HG02763 (cell line): ENCODE measurements at regions not wholly inside any gene's neighbourhood (a gene's known extent, or its start where the extent isn't known, plus 50 kb on each side); places are given as distances from the start of the nearest gene placed in this dataset.

Experiments
- ATAC-seq: cut with Tn5 transposase; IDR thresholded peaks from one replicate; pipeline ENCODE4 v1.9.1; 2021; ENCODE audit warnings: mild to moderate bottlenecking, moderate library complexity; ENCODE audit not compliant: unreplicated experiment

- no peak for ATAC-seq
These were observed 55.8 kb upstream of the CDH6 start for GRCh38 chr5:31137676-31138075.

GRCh38 chr5:31135542-31135941 is 57.9 kb upstream of the CDH6 start:
- ATAC-seq: no peak

DNA sequence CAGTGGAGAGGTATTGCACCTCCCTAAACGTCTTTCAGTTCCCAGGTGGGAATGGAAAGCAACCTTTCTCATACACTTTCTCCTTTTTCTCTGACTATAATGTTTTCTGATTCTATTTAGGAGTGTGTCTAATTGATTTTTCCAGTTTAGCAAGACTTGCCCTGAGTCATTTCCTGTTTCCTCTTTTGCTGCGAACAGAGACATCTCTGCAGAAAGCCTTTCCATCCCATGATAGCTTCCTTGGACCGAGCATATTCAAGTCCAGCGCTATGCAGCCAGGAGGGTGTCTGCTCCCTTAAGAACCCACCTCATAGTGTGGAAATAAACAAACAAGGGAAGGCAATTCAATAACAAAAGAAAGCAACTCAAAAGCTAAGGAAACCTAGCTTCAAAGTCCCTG is 60.0 kb upstream of the CDH6 start:
- ATAC-seq: no peak

DNA sequence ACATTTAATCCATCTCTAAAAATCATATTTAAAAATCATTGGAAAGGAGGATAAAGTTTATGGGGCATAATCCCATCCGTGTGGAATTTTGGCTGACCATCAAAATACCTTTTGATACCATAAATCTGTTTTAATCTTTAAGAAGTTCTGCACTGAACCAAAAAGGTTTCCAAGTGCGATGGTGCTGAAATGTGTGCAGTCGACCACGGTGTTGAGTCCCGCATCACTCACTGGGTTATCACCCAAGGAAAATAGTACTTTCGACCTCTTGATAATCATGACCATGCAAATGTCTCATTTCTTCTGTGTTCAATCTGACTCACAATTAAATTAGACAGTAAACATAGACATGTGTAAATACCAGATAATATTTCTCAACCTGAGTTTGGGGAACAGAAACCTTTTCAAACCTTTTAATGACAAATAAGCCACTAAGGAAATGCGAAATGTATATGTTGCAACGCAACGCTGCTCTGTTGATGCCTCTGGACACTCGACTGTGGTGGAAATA is 62.0 kb upstream of the CDH6 start:
- no peak for ATAC-seq

GRCh38 chr5:31130676-31131075 is 62.8 kb upstream of the CDH6 start:
- no peak for ATAC-seq

DNA sequence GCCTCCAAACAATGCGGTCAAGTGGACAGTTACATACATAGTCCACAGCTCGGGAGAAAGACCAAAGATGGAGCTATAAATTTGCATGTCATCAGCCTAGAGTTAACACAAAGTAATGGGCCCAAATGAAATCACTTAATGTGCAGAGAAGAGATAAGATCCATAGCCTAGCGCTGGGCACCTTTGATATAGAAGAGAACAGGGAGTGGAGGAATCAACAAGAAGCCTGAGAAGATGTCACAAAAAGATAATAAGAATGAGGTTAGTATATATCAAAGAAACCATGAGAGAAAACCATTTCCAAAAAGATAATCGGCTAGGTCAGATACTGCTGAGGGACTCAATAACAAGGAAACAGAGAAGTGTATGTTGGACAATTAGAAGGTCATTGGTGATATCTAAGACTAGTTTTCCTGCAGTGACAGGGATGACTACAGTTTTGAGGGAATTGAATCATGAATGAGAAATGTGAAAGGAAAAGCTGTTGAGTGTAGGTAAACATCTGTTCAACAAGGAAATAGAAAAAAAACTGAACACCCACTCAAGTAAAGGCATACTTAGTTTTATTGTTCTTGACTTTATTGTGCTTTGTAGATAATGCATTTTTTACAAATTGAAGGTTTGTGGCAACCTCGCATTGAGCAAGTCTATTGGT is 68.7 kb upstream of the CDH6 start:
- no peak for ATAC-seq

- no peak for ATAC-seq
These were observed 69.5 kb upstream of the CDH6 start for GRCh38 chr5:31124026-31124425.

- ATAC-seq: no peak
These were observed 70.2 kb upstream of the CDH6 start for GRCh38 chr5:31122998-31123951.

DNA sequence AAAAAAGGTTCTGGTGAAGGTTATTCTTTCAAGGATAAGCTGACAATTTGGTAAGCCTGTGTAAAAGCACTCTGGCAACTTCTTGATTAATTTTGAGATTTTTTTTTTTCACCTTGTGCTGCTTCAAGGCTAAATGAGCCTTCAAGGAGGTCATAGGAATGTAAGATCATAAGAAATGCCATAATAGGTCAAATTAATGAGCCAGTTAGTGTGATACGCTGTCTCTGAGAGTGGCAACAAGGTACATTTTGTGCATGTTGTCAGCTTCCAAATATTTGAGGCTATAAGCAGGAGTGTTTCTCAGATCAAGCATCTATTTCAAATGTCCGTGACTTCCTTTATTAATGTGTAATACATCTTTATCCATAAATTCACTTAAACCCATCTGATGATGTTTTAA is 72.3 kb upstream of the CDH6 start:
- no peak for ATAC-seq

GRCh38 chr5:31120642-31120948 is 72.9 kb upstream of the CDH6 start:
- no peak for ATAC-seq

GRCh38 chr5:31119938-31120641 is 73.4 kb upstream of the CDH6 start:
- ATAC-seq: no peak

DNA sequence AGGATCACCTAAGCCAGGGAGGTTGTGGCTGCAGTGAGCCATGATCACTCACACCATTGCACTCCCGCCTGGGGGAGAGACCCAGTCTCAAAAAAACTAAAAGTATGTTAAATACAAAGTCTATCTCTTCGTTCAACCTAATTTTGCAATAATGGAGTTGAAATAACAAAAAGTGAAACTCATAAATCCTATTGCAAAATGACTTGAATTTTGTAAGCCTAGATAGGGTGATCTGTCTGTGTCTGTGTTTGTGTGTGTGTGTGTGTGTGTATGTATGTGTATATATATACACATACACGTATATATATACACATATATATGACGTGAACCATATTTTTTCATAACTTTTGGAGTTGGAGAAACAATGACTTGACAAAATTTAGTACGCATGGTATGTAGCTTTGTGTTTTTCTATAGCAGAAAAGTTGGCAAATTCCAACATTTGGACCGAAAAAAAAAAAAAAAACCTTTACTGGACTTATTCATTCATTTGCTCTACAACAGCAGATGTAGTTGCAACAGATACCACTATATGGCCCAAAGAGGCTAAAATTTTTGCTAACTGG is 76.9 kb upstream of the CDH6 start:
- ATAC-seq: no peak

DNA sequence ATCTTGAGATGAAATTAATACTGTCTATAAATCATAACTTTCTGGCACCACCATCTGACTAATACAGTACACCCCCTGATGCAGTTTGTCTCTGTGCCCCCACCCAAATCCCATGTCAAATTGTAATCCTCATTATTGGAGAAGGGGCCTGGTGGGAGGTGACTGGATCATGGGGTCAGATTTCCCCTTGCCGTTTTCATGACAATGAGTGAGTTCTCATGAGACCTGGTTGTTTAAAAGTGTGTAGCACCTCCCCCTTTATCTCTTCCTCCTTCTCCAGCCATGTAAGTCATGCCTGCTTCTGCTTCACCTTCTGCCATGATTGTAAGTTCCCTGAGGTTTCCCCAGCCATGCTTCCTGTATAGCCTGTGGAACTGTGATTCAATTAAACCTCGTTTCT is 78.7 kb upstream of the CDH6 start:
- no peak for ATAC-seq

- ATAC-seq: no peak
These were observed 79.7 kb upstream of the CDH6 start for GRCh38 chr5:31113666-31114350.

DNA sequence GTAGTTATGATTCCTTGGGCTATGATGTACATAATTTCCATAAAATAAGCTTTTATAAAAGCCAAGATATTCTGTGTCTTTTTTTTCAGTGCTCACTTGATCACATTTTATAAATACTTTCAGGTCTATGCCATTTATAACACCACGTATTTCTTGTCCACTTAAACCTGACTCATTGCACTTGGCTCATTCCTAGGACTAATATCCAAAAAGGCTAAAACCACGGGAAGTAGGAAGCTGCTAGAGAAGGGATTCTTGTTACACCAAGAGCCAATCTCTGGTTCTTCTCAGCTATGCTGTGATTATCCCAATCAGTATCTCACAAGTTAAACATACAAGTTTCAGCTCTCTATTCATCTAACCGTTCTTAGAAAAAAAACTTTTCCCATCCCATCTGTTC is 80.4 kb upstream of the CDH6 start:
- ATAC-seq: no peak

DNA sequence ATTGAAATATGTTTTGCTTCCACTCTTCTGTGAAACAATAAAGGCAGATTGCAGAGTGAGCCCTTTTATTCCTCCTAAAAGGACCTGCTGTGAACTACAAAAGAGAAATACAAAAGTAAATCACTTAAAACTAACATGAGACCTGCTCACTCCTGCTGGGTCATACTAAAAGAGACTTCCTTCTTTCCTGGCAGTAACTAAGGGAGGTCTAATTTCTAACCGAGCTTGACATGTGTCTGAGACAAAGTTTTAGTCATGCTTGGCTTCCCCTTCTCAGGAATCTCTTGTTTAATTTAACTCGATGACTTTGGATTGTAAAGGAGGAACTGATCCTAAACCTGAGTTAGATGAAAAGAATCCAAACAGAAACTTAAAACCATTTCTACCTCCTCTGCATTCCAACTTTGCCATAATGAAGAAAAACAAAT is 86.4 kb upstream of the CDH6 start:
- ATAC-seq: no peak

DNA sequence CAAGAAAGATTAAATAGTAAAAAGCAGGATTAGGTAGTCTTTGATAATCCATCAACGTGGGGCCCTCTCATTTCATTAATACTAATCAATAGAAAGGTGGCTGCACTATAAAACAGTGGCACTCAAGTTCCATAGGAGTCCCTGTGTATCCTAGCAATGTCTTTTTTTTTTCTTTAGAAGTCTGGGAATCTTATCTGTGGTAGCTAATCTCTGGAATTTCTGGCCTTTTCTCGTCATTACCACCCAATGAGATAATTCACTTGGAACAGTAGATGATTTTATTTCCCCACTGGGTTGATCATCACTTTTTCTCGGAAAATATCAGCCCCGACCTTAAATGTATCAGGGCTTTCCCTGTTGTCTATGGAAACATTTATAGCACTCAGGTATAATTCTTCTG is 86.8 kb upstream of the CDH6 start:
- no peak for ATAC-seq

DNA sequence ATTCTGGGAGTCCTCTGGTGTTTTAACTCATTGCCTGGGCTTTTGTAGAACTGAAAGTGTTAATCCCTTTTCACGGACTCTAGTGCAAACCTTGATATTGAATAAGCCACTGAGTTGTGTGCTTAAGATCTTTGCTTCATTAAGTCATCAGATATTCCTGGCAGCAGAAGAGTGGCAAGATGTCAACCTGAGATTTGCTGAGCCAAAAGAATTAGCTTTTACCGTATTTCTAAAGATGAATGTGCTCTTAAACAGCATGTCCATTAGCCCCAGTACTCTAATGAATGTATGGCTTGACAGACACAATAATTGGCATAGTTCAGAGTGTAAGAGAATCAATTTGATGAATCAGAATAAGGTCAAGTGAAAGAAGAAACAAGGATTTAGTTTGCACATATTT is 87.2 kb upstream of the CDH6 start:
- no peak for ATAC-seq

- ATAC-seq: no peak
These were observed 88.7 kb upstream of the CDH6 start for GRCh38 chr5:31104775-31105174.

GRCh38 chr5:31100781-31101310 is 92.6 kb upstream of the CDH6 start:
- no peak for ATAC-seq
